ENCODE measurements at regions not wholly inside any gene's neighbourhood (a gene's known extent, or its start where the extent isn't known, plus 50 kb on each side); places are given as distances from the start of the nearest gene placed in this dataset.

DNA sequence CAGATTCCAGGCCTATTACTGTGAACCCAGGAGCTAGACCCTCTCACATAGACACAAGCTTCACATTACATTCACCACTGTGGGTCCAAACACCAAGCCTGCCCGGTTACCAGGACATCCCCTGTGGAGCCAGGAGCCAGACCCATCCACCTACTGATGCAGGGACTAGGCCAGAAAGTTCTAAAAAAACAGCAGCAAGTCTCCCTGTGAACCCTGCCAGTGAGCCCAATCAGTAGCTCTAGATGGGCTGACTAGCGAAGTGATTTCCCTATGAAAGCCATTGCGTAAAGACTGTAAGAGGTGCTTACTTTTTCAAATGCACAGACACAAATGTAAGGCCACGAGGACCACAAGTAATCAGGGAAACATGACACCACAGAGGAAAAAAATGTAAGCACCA, 352.3 kb downstream of the TMEM161B start:
- no peak for DNase-seq (ENCODE audit: low read depth)
- TF ChIP-seq, protein P1, sequence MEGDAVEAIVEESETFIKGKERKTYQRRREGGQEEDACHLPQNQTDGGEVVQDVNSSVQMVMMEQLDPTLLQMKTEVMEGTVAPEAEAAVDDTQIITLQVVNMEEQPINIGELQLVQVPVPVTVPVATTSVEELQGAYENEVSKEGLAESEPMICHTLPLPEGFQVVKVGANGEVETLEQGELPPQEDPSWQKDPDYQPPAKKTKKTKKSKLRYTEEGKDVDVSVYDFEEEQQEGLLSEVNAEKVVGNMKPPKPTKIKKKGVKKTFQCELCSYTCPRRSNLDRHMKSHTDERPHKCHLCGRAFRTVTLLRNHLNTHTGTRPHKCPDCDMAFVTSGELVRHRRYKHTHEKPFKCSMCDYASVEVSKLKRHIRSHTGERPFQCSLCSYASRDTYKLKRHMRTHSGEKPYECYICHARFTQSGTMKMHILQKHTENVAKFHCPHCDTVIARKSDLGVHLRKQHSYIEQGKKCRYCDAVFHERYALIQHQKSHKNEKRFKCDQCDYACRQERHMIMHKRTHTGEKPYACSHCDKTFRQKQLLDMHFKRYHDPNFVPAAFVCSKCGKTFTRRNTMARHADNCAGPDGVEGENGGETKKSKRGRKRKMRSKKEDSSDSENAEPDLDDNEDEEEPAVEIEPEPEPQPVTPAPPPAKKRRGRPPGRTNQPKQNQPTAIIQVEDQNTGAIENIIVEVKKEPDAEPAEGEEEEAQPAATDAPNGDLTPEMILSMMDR (IDR thresholded peaks at IDR 0.05; ENCODE audit: insufficient read depth, low read depth, low read length, missing control alignments) = no peak
- no peak overlapping the region for H3K4me3 ChIP-seq (ENCODE audit: low read length)

DNA sequence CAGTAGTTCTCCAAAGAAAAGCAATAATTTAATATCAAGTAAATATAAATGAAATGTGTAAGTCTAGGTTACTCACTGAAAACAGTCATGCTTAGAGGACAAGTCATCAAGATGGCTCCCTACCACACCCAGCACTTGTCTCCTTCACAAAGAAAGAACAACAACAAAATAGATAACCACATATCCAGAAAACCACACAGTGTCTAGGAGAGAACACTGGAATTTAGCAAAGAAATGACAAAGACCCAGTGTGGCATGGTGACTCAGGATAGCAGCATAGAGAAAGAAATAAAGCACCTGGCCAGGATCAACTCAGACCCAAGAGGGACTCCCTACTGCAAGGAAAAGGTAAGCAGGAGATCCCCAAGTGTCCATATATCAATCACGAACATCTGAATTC, 356.2 kb downstream of the TMEM161B start:
- TF ChIP-seq, protein P1 (IDR thresholded peaks at IDR 0.05; ENCODE audit: insufficient read depth, low read depth, low read length, missing control alignments) = no peak
- peak; percentile 10 for DNase-seq (ENCODE audit: low read depth)
- H3K4me3 ChIP-seq (ENCODE audit: low read length) = no peak overlapping the region

DNA sequence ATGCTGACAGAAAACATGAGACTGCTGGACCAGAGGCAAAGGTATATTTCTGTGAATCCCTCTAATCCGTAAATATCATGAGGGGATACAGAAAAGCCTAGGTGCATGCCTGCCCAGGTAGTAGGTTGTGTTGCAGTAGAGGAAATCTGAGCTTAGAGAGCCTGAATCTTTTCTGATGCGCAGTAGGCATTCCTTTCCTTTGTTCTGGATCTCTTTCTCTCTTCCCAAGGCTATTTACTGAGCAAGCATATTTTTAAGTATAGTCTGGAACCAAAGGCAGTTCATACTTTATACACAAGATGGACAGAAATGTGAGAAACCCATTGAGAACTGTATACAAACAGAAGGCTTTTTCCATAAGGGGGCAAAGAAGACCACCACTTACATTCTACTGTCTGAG, 359.3 kb downstream of the TMEM161B start:
- H3K4me3 ChIP-seq (ENCODE audit: low read length) = no peak overlapping the region
- no peak for DNase-seq (ENCODE audit: low read depth)
- TF ChIP-seq, protein P1 (IDR thresholded peaks at IDR 0.05; ENCODE audit: insufficient read depth, low read depth, low read length, missing control alignments) = no peak

DNA sequence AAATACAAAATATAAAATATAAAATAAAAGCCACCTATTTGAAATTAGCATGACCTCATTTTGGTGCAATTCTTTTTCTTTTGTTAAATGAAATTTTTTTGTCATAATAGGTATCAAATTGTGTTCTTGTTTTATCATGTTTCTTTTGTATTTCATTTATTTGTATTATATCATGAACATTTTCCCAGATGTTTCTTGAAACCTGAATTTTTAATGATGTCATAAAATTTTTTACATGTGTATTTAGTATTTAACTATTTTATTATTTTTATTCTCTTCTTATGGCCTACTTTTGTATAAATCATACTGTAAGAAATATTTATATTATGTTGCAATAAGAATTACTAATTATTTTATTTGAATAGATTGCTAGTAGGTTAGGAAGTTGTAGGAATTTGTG, 361.7 kb downstream of the TMEM161B start:
- DNase-seq (ENCODE audit: low read depth) = no peak
- TF ChIP-seq, protein P1 (IDR thresholded peaks at IDR 0.05; ENCODE audit: insufficient read depth, low read depth, low read length, missing control alignments) = no peak

DNA sequence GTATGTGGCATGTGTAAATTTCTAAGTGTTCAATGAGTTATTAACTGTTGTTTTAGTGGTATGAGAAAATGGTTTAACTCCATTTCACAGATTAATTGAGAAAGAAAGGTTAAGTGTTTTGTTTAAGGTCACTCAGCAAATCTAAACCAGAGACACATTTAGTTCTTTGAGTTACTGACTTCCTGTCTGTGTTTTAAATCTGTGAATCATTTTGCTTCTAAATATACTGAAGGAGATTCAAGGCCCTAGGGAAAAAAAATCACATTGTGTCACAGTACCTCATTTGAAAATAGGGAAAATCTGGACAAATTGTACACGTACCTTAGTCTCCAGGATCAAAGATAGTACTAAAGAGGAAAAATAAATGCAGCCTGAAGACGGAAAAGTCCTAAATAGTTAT, 368.2 kb downstream of the TMEM161B start:
- no peak for DNase-seq (ENCODE audit: low read depth)
- H3K4me3 ChIP-seq (ENCODE audit: low read length) = no peak overlapping the region
- TF ChIP-seq, protein P1 (IDR thresholded peaks at IDR 0.05; ENCODE audit: insufficient read depth, low read depth, low read length, missing control alignments) = no peak

More for the DNA sequence above, 361.7 kb downstream of the TMEM161B start:
- no peak overlapping the region for H3K4me3 ChIP-seq (ENCODE audit: low read length)

DNA sequence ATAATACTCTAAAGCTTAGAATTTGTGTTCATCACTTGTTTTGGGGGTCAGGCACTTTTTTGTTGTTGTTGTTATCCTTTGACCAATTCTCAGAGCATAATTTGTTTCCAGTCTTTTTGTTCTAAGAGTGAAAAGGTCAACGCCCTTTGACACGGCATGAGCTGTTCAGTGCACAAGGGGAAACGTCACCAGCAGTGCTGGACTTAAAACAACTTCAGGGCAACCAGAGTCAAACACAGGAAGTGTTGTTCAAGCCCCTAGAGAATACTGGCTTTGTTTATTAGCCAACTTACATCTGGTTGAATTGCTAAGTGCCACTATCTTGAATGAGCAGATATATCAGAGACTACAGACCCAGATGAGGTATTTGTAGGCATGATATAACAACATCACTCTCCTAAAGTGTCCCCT, 368.9 kb downstream of the TMEM161B start:
- TF ChIP-seq, protein P1 (IDR thresholded peaks at IDR 0.05; ENCODE audit: insufficient read depth, low read depth, low read length, missing control alignments) = no peak
- no peak overlapping the region for H3K4me3 ChIP-seq (ENCODE audit: low read length)
- DNase-seq (ENCODE audit: low read depth) = no peak

DNA sequence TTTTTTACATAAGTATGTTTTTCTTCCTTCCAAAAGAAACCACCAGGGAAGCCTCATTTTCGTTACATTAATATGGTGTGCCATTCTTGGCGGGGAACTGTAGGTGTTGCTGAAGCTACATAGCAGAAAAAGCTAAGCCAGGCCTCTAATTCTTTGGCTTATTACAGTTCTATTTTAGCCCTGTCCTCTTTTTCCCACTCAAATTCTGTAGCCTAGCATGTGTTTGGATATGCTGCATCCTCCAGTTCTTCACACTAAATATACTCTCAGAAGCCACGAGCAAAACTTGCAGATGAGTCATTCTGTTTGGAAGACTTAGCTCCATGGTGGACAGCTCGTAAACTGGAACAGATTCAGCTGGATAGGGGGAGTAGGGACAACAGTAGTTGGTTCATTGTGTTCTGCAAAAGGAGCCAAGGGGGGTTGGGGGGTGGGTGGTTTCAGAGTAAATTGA, 369.4 kb downstream of the TMEM161B start:
- peak; percentile 10 for DNase-seq (ENCODE audit: low read depth)
- TF ChIP-seq, protein P1 (IDR thresholded peaks at IDR 0.05; ENCODE audit: insufficient read depth, low read depth, low read length, missing control alignments) = no peak
- no peak overlapping the region for H3K4me3 ChIP-seq (ENCODE audit: low read length)
